ENCODE measurements at regions not wholly inside any gene's neighbourhood (a gene's known extent, or its start where the extent isn't known, plus 50 kb on each side); places are given as distances from the start of the nearest gene placed in this dataset.
"Not testable (repeated sequence)": the region's sequence is repeated elsewhere in the genome, so short reads cannot be mapped to it uniquely, and the experiment has no call there.

DNA sequence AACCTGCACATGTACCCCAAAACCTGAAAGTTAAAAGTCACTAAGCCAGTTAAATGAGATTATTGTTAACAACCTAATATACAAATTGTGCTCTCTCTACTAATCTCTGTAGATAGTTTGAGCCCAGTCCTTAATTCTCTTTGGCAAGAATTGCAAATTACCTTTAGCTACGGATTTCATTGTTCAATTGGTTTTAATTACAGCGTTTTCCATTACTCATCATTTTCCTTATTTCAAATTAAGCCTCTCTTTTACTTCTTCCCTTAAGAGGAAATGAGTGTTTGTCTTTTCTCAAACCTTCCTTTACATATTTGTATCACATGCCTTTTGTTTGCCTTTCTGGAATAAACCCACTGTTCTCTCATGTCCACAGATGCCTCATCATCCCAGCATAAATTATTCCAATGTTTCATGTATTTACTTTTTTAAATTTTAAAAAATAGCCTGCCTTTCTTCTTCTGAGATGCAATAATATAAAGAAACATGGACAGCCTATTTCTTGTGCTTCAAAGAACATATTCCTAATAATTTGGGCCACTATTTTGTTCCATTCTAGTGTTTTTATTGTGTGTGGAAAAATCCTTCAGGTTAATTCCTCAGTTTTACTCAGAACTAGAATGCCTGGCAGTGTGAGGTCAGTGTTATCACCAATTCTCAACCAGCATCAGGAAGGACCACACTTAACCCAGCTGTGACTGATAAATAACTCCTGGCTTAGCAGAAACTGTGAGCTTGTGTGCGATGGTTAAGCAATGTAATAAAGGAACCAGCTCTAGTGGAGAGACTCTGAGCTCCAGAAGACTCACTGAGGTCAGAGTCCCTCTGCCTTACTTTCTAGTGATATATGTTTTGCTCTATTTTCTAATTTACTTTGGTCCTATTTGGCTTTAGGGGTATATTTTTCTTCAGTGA lies 600.5 kb downstream of the LTN1 start:
- DNase-seq (no peak), ATAC-seq (no peak)
- 73 to 76% (median 74%) methylated on average over 3 of the region's 3 CpGs for WGBS, 3 donors
- H3K27me3 ChIP-seq (ENCODE audit: insufficient read depth in 3 of 3, low read length in 2 of 3): no peaks in the 10 kb centered on the region
- no peaks in the 10 kb centered on the region for H3K36me3 ChIP-seq (ENCODE audit: insufficient read depth in 1 of 2, low read depth in 1 of 2)
- H3K27ac ChIP-seq: no peak overlapping the region
- no peak overlapping the region for H3K4me3 ChIP-seq
- H3K4me1 ChIP-seq: no peaks in the 10 kb centered on the region
- H3K9me3 ChIP-seq: no peaks in the 10 kb centered on the region
- TF ChIP-seq, protein P1, sequence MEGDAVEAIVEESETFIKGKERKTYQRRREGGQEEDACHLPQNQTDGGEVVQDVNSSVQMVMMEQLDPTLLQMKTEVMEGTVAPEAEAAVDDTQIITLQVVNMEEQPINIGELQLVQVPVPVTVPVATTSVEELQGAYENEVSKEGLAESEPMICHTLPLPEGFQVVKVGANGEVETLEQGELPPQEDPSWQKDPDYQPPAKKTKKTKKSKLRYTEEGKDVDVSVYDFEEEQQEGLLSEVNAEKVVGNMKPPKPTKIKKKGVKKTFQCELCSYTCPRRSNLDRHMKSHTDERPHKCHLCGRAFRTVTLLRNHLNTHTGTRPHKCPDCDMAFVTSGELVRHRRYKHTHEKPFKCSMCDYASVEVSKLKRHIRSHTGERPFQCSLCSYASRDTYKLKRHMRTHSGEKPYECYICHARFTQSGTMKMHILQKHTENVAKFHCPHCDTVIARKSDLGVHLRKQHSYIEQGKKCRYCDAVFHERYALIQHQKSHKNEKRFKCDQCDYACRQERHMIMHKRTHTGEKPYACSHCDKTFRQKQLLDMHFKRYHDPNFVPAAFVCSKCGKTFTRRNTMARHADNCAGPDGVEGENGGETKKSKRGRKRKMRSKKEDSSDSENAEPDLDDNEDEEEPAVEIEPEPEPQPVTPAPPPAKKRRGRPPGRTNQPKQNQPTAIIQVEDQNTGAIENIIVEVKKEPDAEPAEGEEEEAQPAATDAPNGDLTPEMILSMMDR (IDR thresholded peaks at IDR 0.05): no peak
- intact Hi-C loops (cut with DNase I): no loop called here

DNA sequence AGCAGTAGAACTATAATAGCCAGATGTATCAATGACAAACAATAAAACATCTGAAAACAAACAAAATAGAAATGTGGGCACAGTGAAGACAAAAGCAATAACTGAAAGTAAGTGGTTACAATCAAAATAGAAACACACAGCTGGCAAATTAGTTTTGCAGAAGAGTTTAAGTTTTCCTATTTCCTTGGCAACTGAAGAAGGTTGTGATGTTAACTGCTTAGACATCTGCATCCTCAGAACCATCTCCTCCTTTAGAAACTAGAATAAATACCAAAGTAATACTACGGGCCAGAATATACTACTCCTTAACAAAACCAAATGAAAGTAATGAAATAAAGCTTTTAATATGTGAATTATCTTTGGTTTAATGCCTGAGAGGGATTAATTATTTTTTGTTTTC lies 605.5 kb downstream of the LTN1 start:
- intact Hi-C loops (cut with DNase I): no loop called here
- H3K4me1 ChIP-seq: no peaks in the 10 kb centered on the region
- no peak overlapping the region for H3K27ac ChIP-seq
- TF ChIP-seq, protein P1 (IDR thresholded peaks at IDR 0.05): no peak
- no peak overlapping the region for H3K4me3 ChIP-seq
- no peaks in the 10 kb centered on the region for H3K27me3 ChIP-seq (ENCODE audit: insufficient read depth in 3 of 3, low read length in 2 of 3)
- no peak for DNase-seq
- 62 to 76% (median 70%) methylated on average over 1 of the region's 1 CpG for WGBS, 3 donors
- H3K36me3 ChIP-seq (ENCODE audit: insufficient read depth in 1 of 2, low read depth in 1 of 2): no peaks in the 10 kb centered on the region
- H3K9me3 ChIP-seq: no peaks in the 10 kb centered on the region
- no peak for ATAC-seq

DNA sequence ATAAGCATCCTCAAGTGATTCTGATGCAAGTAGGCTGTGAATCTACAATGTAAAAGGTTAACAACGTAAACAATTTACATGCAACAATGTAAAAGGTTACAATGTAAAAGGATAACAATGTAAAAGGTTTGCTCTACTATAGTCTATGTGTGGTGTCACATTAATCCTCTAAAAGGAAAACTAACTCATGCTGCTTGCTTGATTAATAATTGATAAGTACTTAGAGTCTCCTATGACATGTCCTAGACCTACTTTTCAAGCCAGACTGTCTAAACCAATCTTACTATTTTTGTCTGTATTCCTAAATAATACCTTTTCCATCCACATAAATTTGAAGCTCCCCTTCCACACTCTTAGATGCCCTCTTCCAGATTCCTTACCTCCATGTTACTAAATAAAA lies 606.8 kb downstream of the LTN1 start:
- 95 to 96% (median 96%) methylated on average over 1 of the region's 1 CpG for WGBS, 3 donors
- TF ChIP-seq, protein P1 (IDR thresholded peaks at IDR 0.05): no peak
- DNase-seq (no peak), ATAC-seq (no peak)
- no peaks in the 10 kb centered on the region for H3K4me1 ChIP-seq
- H3K27ac ChIP-seq: no peak overlapping the region
- no peaks in the 10 kb centered on the region for H3K36me3 ChIP-seq (ENCODE audit: insufficient read depth in 1 of 2, low read depth in 1 of 2)
- no peaks in the 10 kb centered on the region for H3K9me3 ChIP-seq
- H3K4me3 ChIP-seq: no peak overlapping the region
- no peaks in the 10 kb centered on the region for H3K27me3 ChIP-seq (ENCODE audit: insufficient read depth in 3 of 3, low read length in 2 of 3)
- intact Hi-C loops (cut with DNase I): no loop called here

DNA sequence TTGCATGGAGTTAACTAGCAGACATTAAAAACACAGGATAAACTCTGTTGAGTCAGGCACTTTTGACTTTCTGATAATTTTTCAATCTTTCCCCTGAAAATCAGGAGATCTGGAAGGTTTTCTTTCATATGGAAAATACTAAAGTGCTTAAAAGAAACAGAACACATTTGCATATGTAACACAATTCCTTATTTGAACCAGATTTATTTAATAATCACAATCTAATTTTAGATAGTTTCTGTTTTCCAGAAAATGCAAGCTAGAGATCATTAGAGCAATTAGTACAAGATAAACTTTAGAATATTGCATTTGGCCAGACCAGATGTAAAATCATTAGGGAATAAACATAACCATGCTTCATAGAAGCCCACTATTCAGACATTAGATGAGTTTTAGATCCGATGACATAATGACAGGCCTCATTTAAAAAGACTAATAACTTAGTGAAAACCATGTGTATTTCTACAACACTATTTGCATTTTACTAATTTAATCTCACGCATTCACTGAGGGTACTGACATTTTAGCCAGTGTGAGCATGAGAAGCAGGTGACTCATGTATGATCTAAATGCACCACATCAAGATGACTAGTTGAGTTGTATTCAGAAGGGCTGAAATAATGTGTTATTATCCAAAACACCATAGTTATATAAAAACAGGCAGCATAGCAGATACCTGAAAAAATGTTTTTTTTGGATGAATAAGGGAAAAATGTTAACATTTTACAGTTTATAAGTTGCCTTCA lies 611.5 kb downstream of the LTN1 start:
- DNase-seq; H3K27me3 ChIP-seq (ENCODE audit: insufficient read depth in 3 of 3, low read length in 2 of 3); intact Hi-C loops (cut with DNase I); H3K4me3 ChIP-seq; ATAC-seq; H3K27ac ChIP-seq; H3K36me3 ChIP-seq (ENCODE audit: insufficient read depth in 1 of 2, low read depth in 1 of 2); H3K9me3 ChIP-seq; H3K4me1 ChIP-seq: not testable (repeated sequence)
- 83 to 86% (median 84%) methylated on average over 2 of the region's 2 CpGs for WGBS, 3 donors

DNA sequence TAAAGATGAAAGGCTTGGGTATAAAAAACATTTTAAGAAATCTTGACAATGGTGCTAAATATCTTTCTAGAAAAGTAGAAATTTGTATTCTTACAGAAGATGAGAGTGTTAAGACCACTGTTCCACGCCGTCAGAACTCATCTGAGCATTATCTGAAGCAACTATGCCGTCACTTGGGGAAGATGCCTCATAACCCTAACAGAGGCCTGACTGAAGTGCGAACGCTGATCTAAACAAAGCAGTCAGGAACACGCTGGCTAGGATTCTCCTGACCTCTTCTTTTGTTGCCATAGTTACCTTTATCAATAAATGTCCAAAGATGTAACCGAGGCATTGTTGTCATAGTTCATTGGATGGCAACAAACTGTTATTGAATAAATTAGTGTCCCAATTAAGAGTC lies 612.4 kb downstream of the LTN1 start:
- DNase-seq (no peak), ATAC-seq (no peak)
- intact Hi-C loops (cut with DNase I): no loop called here
- H3K9me3 ChIP-seq: no peaks in the 10 kb centered on the region
- no peaks in the 10 kb centered on the region for H3K36me3 ChIP-seq (ENCODE audit: insufficient read depth in 1 of 2, low read depth in 1 of 2)
- H3K4me3 ChIP-seq: no peak overlapping the region
- TF ChIP-seq, protein P1 (IDR thresholded peaks at IDR 0.05): no peak
- H3K27ac ChIP-seq: no peak overlapping the region
- no peaks in the 10 kb centered on the region for H3K4me1 ChIP-seq
- 83 to 94% (median 87%) methylated on average over 7 of the region's 7 CpGs for WGBS, 3 donors
- no peaks in the 10 kb centered on the region for H3K27me3 ChIP-seq (ENCODE audit: insufficient read depth in 3 of 3, low read length in 2 of 3)

Data from psoas muscle (tissue), 7 donors.